ENCODE measurements at regions not wholly inside any gene's neighbourhood (a gene's known extent, or its start where the extent isn't known, plus 50 kb on each side); places are given as distances from the start of the nearest gene placed in this dataset.

DNA sequence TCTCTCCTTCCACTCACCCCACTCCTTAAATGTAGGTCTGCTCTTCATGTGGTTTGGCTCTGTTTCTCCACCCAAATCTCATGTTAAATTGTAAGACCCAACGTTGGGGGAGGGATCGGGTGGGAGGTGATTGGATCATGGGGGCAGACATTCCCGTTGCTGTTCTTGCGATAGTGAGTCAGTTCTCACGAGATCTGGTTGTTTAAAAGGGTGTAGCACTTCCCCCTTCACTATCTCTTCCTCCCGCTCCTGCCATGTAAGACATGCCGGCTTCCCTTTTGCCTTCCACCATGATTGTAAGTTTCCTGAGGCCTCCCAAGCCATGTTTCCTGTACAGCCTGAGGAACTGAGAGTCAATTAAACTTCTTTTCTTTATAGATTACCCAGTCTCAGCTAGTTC lies 1044.5 kb upstream of the POU3F3 start:
- TF ChIP-seq, protein P1, sequence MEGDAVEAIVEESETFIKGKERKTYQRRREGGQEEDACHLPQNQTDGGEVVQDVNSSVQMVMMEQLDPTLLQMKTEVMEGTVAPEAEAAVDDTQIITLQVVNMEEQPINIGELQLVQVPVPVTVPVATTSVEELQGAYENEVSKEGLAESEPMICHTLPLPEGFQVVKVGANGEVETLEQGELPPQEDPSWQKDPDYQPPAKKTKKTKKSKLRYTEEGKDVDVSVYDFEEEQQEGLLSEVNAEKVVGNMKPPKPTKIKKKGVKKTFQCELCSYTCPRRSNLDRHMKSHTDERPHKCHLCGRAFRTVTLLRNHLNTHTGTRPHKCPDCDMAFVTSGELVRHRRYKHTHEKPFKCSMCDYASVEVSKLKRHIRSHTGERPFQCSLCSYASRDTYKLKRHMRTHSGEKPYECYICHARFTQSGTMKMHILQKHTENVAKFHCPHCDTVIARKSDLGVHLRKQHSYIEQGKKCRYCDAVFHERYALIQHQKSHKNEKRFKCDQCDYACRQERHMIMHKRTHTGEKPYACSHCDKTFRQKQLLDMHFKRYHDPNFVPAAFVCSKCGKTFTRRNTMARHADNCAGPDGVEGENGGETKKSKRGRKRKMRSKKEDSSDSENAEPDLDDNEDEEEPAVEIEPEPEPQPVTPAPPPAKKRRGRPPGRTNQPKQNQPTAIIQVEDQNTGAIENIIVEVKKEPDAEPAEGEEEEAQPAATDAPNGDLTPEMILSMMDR (IDR thresholded peaks at IDR 0.05) = no peak
- TF ChIP-seq POLR2A (IDR thresholded peaks at IDR 0.05) (no peak), EP300 (IDR thresholded peaks at IDR 0.05) (no peak)
